H1 (cell line): ENCODE measurements at regions not wholly inside any gene's neighbourhood (a gene's known extent, or its start where the extent isn't known, plus 50 kb on each side); places are given as distances from the start of the nearest gene placed in this dataset.

ENCODE experiments used
- CHD7 ChIP-seq: fragments of 300-600 bp; sonication (generic); IDR thresholded peaks from 2 replicates; pipeline ENCODE4 v1.7.1; 2012; ENCODE audit warnings: low read length, moderate library complexity, mild to moderate bottlenecking, inconsistent platforms; ENCODE audit not compliant: insufficient replicate concordance
- SAP30 ChIP-seq: fragments of 300-600 bp; sonication (generic); IDR thresholded peaks from 2 replicates; pipeline ENCODE4 v1.7.1; 2012; ENCODE audit warnings: low read length, moderate library complexity, mild to moderate bottlenecking, inconsistent platforms; ENCODE audit not compliant: insufficient read depth, insufficient replicate concordance

GRCh38 chr5:135213027-135213386, 179.0 kb upstream of the PITX1 start (continued):
- no peak for TF ChIP-seq CHD7
- no peak for TF ChIP-seq SAP30
- TF ChIP-seq, all 59 proteins: peak for 0
